B cell (primary cell): ENCODE measurements at regions not wholly inside any gene's neighbourhood (a gene's known extent, or its start where the extent isn't known, plus 50 kb on each side); places are given as distances from the start of the nearest gene placed in this dataset.

ENCODE experiments used
- EZH2 ChIP-seq: IDR thresholded peaks from 2 replicates; pipeline ENCODE4 v1.6.1; 2012; ENCODE audit warnings: borderline replicate concordance, low read depth, mild to moderate bottlenecking, moderate library complexity, low read length; ENCODE audit not compliant: insufficient read depth, poor library complexity, severe bottlenecking
- TF ChIP-seq, protein P1 (sequence below): fragments of 200-600 bp; IDR thresholded peaks from one replicate; pipeline ENCODE4 v1.8.0; 2022; ENCODE audit warnings: antibody characterized with exemption, mild to moderate bottlenecking

DNA sequence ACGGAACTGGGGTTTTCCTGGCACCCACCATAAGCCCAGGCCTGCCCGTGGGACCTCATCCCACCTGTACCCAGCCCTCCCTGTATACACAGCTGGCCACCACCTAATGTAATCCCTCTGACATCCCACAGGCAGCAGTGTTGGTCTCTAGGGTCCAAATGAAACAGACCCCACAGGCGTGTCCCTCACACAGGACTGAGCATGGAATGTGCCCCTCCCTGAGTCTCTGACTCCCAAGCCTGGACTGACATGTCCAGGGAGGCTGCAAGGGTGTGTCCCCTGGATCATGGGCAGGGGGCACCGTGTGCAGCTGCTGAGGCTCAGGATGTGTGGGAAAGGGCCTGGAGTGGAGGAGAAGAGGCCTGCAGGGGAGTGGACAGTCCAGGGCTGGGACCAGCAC is 50.6 kb upstream of the PPARA start:
- TF ChIP-seq, protein P1, sequence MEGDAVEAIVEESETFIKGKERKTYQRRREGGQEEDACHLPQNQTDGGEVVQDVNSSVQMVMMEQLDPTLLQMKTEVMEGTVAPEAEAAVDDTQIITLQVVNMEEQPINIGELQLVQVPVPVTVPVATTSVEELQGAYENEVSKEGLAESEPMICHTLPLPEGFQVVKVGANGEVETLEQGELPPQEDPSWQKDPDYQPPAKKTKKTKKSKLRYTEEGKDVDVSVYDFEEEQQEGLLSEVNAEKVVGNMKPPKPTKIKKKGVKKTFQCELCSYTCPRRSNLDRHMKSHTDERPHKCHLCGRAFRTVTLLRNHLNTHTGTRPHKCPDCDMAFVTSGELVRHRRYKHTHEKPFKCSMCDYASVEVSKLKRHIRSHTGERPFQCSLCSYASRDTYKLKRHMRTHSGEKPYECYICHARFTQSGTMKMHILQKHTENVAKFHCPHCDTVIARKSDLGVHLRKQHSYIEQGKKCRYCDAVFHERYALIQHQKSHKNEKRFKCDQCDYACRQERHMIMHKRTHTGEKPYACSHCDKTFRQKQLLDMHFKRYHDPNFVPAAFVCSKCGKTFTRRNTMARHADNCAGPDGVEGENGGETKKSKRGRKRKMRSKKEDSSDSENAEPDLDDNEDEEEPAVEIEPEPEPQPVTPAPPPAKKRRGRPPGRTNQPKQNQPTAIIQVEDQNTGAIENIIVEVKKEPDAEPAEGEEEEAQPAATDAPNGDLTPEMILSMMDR = no peak
- no peak for TF ChIP-seq EZH2
